ENCODE measurements at regions not wholly inside any gene's neighbourhood (a gene's known extent, or its start where the extent isn't known, plus 50 kb on each side); places are given as distances from the start of the nearest gene placed in this dataset.

DNA sequence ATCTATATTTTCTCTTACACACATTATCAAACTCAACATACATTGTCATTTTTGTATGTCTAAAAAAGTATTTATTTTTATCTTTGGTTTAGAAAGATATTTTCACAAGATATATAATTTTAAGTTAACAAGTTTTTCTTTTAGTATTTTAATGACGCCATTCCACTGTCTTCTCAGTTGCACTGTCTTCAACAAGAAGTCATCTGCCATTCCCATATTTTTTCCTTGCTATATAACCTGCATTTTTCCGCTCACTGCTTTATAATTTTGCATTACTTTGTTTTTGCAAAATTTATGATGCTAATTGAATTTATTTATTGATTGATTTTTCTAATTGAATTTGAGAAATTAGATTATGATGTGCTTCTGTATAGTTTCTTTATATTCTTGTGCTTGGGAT lies 357.8 kb upstream of the RNF32 start:
- WGBS, 3 donors = 66 to 93% (median 87%) methylated on average over 2 of the region's 2 CpGs
- intact Hi-C loops (cut with DNase I) = no loop called here
- H3K4me1 ChIP-seq (ENCODE audit: insufficient read depth) = no peaks in the 10 kb centered on the region
- no peaks in the 10 kb centered on the region for H3K36me3 ChIP-seq
- no peaks in the 10 kb centered on the region for H3K27me3 ChIP-seq
- TF ChIP-seq POLR2A (IDR thresholded peaks at IDR 0.05) = no peak
- TF ChIP-seq, protein P1, sequence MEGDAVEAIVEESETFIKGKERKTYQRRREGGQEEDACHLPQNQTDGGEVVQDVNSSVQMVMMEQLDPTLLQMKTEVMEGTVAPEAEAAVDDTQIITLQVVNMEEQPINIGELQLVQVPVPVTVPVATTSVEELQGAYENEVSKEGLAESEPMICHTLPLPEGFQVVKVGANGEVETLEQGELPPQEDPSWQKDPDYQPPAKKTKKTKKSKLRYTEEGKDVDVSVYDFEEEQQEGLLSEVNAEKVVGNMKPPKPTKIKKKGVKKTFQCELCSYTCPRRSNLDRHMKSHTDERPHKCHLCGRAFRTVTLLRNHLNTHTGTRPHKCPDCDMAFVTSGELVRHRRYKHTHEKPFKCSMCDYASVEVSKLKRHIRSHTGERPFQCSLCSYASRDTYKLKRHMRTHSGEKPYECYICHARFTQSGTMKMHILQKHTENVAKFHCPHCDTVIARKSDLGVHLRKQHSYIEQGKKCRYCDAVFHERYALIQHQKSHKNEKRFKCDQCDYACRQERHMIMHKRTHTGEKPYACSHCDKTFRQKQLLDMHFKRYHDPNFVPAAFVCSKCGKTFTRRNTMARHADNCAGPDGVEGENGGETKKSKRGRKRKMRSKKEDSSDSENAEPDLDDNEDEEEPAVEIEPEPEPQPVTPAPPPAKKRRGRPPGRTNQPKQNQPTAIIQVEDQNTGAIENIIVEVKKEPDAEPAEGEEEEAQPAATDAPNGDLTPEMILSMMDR (IDR thresholded peaks at IDR 0.05) = no peak
- no peak for TF ChIP-seq EP300 (IDR thresholded peaks at IDR 0.05)
- H3K27ac ChIP-seq = no peak overlapping the region
- no peak for DNase-seq
- H3K4me3 ChIP-seq = no peak overlapping the region
- H3K9me3 ChIP-seq = no peaks in the 10 kb centered on the region

DNA sequence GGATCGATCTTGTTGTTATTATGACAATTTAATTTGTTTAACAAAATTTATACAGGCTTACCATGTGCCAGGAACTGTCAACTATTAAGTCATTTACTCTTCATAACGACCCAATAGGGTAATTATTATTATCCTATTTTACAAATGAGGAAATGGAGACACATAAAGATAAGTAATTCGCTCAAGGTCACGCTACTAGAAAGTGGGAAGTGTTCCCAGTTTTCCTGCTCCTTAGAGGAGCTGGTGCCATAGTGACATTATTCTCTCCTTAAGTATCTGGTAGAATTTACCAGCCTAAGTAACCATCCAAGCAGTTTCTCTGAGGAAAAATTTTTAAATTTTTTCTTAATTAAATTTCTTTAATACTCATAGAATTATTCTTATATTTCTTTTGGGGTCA lies 360.9 kb upstream of the RNF32 start:
- Histone ChIP-seq H3K9me3 (no peaks in the 10 kb centered on the region), H3K36me3 (no peaks in the 10 kb centered on the region), H3K4me3 (no peak overlapping the region), H3K4me1 (ENCODE audit: insufficient read depth) (no peaks in the 10 kb centered on the region), H3K27ac (no peak overlapping the region), H3K27me3 (no peaks in the 10 kb centered on the region)
- TF ChIP-seq, protein P1 (IDR thresholded peaks at IDR 0.05) = no peak
- TF ChIP-seq POLR2A (IDR thresholded peaks at IDR 0.05) = no peak
- TF ChIP-seq EP300 (IDR thresholded peaks at IDR 0.05) = no peak
- WGBS, 3 donors = 4 to 11% (median 6%) methylated on average over 4 of the region's 4 CpGs
- DNase-seq = no peak
- intact Hi-C loops (cut with DNase I) = no loop called here

DNA sequence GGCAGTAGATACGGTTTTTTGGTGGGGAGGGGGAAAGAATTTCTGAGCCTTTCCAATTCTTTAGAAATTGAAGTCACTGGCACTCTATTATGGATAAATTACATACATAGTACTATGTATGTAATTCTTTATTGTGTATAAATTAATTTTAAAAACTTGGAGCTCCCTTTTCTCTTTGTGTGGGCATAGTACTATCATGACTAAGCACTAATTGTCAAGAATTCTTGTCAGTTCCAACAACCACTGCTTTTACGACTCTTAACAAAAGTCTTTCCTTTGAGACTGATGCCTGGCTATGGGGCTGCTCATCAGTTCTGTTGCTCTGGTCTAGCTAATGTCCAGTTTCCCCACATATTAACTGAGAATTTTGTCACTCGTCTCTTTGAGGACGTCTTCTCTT lies 365.3 kb upstream of the RNF32 start:
- Histone ChIP-seq H3K36me3 (no peaks in the 10 kb centered on the region), H3K4me3 (no peak overlapping the region), H3K27ac (no peak overlapping the region), H3K27me3 (no peaks in the 10 kb centered on the region), H3K4me1 (ENCODE audit: insufficient read depth) (no peaks in the 10 kb centered on the region), H3K9me3 (peaks cover 0 to 5% of the 10 kb centered on the region in 2 donors)
- DNase-seq = no peak
- WGBS, 3 donors = 70 to 83% (median 77%) methylated on average over 4 of the region's 4 CpGs
- TF ChIP-seq POLR2A (IDR thresholded peaks at IDR 0.05) = no peak
- intact Hi-C loops (cut with DNase I) = no loop called here

DNA sequence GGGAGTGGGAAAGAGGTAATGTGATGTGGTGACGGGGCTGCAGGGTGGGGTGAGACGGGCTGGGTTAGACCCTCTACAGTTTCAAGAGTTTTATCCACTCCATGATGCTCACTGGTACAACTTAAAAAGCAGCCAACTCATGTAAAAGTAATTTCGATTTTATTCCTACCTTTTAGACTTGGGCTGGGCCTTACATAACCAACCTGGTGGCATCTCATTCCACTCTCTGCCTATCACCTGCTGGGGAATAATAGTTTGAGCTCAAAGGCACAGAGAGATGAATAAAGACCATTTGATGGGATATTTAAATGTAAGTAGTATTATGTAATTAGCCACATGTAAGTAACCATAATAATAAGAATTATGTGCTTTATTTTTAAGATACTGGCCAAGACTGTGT lies 366.0 kb upstream of the RNF32 start:
- no peaks in the 10 kb centered on the region for H3K27me3 ChIP-seq
- H3K36me3 ChIP-seq = no peaks in the 10 kb centered on the region
- H3K27ac ChIP-seq = no peak overlapping the region
- H3K4me3 ChIP-seq = no peak overlapping the region
- intact Hi-C loops (cut with DNase I) = no loop called here
- H3K4me1 ChIP-seq (ENCODE audit: insufficient read depth) = no peaks in the 10 kb centered on the region
- TF ChIP-seq, protein P1 (IDR thresholded peaks at IDR 0.05) = no peak
- TF ChIP-seq EP300 (IDR thresholded peaks at IDR 0.05) (no peak), POLR2A (IDR thresholded peaks at IDR 0.05) (no peak)
- WGBS, 3 donors = 73 to 89% (median 77%) methylated on average over 3 of the region's 3 CpGs
- DNase-seq = no peak
- H3K9me3 ChIP-seq = peaks cover 0 to 5% of the 10 kb centered on the region in 2 donors

DNA sequence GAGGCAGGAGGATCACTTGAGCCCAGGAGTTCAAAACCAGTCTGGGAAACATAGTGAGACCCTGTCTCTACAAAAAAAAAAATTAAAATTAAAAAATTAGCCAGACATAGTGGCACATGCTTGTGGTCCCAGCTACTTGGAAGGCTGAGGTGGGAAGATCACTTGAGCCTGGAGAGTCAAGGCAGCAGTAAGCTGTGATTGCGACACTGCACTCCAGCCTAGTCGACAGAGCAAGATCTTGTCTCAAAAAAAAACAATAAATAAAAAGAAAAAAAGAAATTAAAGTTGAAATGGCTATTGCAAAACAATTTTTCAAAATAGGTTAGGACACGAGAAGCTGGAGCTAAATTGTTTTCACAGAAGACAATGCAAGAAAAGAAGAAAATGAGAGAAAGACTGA lies 379.0 kb upstream of the RNF32 start:
- no peaks in the 10 kb centered on the region for H3K4me1 ChIP-seq (ENCODE audit: insufficient read depth)
- no peaks in the 10 kb centered on the region for H3K36me3 ChIP-seq
- H3K4me3 ChIP-seq = no peak overlapping the region
- H3K9me3 ChIP-seq = no peaks in the 10 kb centered on the region
- no peaks in the 10 kb centered on the region for H3K27me3 ChIP-seq
- DNase-seq = no peak
- 47 to 53% (median 49%) methylated on average over 3 of the region's 3 CpGs for WGBS, 3 donors
- no peak overlapping the region for H3K27ac ChIP-seq
- TF ChIP-seq, protein P1 (IDR thresholded peaks at IDR 0.05) = no peak
- no peak for TF ChIP-seq POLR2A (IDR thresholded peaks at IDR 0.05)
- TF ChIP-seq EP300 (IDR thresholded peaks at IDR 0.05) = no peak
- intact Hi-C loops (cut with DNase I) = no loop called here

All from ovary (tissue), 7 donors.